Progenitor cell of endocrine pancreas (in vitro differentiated cells): ENCODE measurements at regions not wholly inside any gene's neighbourhood (a gene's known extent, or its start where the extent isn't known, plus 50 kb on each side); places are given as distances from the start of the nearest gene placed in this dataset.

ENCODE experiments used
- DNase-seq: peaks from one replicate; pipeline ENCODE4 v3.0.0; 2021; ENCODE audit warnings: low spot score; ENCODE audit not compliant: unreplicated experiment
- H3K27ac Mint-ChIP-seq: 2 replicates; pipeline ENCODE4 v1.8.0; 2021; ENCODE audit warnings: mild to moderate bottlenecking, moderate library complexity, mixed read lengths
- H3K27me3 Mint-ChIP-seq: 2 replicates; pipeline ENCODE4 v1.8.0; 2021; ENCODE audit warnings: mixed read lengths
- H3K36me3 Mint-ChIP-seq: 2 replicates; pipeline ENCODE4 v1.8.0; 2022; ENCODE audit warnings: mixed read lengths; ENCODE audit not compliant: insufficient read depth
- H3K4me1 Mint-ChIP-seq: 2 replicates; pipeline ENCODE4 v1.8.0; 2021; ENCODE audit warnings: low read depth, mixed read lengths
- H3K4me3 Mint-ChIP-seq: 2 replicates; pipeline ENCODE4 v1.8.0; 2021; ENCODE audit warnings: low read depth, mild to moderate bottlenecking, moderate library complexity, mixed read lengths
- H3K9me3 Mint-ChIP-seq: 2 replicates; pipeline ENCODE4 v1.8.0; 2021; ENCODE audit warnings: low read depth, mixed read lengths
- TF ChIP-seq, protein P1 (sequence below): fragments of 200-600 bp; sonication (generic); IDR thresholded peaks from one replicate; pipeline ENCODE4 v1.5.0; 2021; ENCODE audit warnings: antibody characterized with exemption, mild to moderate bottlenecking; ENCODE audit not compliant: unreplicated experiment

DNA sequence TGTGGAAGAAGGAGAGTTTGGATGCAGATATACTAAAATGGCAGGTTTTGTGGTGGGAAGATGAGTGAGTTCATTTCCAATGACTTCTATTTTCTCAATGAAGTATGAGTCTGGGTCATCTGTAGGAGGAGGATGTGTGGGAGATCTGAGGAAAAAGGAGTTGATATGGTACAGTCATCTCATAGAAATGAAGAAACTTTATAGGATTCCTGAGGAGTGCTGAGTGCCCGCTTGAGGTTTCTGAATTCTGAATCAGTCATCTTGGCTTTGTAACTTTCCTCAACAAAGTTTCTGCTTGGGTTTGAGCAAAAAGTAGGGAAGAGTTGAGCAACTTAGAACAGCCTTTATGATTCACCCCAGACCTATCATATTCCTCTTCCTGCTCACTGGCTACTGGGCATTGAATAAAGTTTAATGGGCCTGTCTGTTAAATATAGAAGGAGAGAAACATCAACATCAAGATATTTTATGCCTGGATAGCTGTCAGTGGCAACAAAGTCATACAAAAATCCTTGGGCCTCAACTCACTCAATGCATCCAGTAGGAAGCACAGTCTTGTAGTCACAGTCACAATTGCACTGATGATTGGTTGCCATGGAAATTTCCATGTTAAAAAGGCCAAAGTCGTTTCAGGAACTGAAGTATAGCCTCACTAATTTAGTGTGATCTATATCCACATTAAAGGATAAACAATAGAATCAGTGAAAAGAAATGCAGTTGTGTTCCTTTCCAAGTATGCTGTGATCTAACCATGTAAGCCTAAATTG is 284.7 kb downstream of the DUSP6 start:
- H3K9me3 Mint-ChIP-seq, result no peaks in the 10 kb centered on the region
- no peaks in the 10 kb centered on the region for H3K36me3 Mint-ChIP-seq
- TF ChIP-seq, protein P1, sequence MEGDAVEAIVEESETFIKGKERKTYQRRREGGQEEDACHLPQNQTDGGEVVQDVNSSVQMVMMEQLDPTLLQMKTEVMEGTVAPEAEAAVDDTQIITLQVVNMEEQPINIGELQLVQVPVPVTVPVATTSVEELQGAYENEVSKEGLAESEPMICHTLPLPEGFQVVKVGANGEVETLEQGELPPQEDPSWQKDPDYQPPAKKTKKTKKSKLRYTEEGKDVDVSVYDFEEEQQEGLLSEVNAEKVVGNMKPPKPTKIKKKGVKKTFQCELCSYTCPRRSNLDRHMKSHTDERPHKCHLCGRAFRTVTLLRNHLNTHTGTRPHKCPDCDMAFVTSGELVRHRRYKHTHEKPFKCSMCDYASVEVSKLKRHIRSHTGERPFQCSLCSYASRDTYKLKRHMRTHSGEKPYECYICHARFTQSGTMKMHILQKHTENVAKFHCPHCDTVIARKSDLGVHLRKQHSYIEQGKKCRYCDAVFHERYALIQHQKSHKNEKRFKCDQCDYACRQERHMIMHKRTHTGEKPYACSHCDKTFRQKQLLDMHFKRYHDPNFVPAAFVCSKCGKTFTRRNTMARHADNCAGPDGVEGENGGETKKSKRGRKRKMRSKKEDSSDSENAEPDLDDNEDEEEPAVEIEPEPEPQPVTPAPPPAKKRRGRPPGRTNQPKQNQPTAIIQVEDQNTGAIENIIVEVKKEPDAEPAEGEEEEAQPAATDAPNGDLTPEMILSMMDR, result no peak
- no peak for DNase-seq
- no peak overlapping the region for H3K4me3 Mint-ChIP-seq
- peaks cover 3% of the 10 kb centered on the region for H3K27me3 Mint-ChIP-seq
- H3K27ac Mint-ChIP-seq, result no peak overlapping the region
- peaks cover 11% of the 10 kb centered on the region for H3K4me1 Mint-ChIP-seq

DNA sequence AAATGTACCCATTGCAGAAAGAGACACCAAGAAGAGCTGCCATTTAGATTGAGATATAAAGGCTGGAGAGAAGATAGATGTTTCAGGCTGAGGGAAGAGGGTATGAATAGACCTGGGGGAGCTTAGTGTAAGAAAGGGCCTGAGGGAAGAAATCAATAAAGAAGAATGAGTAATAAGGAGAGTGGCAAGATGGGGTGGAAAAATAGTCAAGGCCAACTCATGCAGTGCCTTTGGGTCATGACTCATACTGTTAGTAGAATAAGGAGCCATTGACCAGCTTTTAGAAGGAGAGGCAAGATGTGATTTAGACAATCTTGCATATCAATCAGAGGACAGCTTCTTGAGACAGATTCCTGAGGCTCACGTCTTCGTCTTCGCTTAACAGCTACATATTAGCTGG is 287.5 kb downstream of the DUSP6 start:
- Mint-ChIP-seq H3K36me3 (no peaks in the 10 kb centered on the region), H3K4me1 (peaks cover 8% of the 10 kb centered on the region), H3K9me3 (no peaks in the 10 kb centered on the region), H3K4me3 (no peak overlapping the region), H3K27me3 (peaks cover 3% of the 10 kb centered on the region), H3K27ac (no peak overlapping the region)
- no peak for DNase-seq
- TF ChIP-seq, protein P1, result no peak

DNA sequence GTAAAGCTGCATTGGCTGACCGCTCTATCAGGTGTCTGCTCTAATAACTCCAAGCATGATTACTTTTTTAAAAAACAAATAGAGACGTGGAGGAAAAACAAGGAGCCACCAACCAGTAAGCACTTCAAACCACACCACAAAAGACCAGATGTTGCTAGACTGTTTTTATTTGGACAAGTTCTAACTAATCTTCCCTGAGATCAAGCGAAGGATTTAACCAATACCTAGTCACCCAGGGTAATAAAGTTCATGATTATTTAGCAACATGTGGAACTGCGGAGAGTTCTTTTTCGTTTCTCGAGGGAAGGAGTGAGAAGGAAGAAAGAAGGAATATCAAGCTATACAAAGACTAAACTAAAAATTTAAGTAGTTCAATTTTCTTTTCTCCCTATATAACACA is 288.1 kb downstream of the DUSP6 start:
- Mint-ChIP-seq H3K27ac (no peak overlapping the region), H3K4me3 (no peak overlapping the region), H3K27me3 (no peaks in the 10 kb centered on the region), H3K36me3 (no peaks in the 10 kb centered on the region), H3K9me3 (no peaks in the 10 kb centered on the region), H3K4me1 (peaks cover 13% of the 10 kb centered on the region)
- TF ChIP-seq, protein P1, result no peak
- DNase-seq, result no peak

DNA sequence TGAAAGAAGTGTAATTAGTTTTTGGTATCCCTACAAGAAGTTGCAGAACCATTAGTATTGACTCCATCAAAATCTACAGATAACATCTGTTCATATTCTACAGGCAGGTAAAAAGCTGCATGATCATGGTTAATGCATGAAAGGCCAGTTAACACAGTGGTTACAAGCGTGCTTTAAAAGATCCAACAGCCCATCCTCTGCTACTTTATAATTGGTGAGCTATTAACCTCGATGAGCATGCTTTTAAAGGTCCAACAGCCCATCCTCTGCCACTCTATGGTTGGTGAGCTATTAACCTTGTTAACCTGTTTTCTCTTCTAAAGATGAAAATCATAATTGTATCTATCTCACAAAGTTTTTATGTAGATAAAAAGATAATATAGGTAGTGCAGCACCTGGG is 289.3 kb downstream of the DUSP6 start:
- no peaks in the 10 kb centered on the region for H3K27me3 Mint-ChIP-seq
- no peak overlapping the region for H3K4me3 Mint-ChIP-seq
- H3K4me1 Mint-ChIP-seq, result peaks cover 21% of the 10 kb centered on the region
- no peak for DNase-seq
- H3K27ac Mint-ChIP-seq, result no peak overlapping the region
- H3K36me3 Mint-ChIP-seq, result no peaks in the 10 kb centered on the region
- TF ChIP-seq, protein P1, result no peak
- no peaks in the 10 kb centered on the region for H3K9me3 Mint-ChIP-seq

DNA sequence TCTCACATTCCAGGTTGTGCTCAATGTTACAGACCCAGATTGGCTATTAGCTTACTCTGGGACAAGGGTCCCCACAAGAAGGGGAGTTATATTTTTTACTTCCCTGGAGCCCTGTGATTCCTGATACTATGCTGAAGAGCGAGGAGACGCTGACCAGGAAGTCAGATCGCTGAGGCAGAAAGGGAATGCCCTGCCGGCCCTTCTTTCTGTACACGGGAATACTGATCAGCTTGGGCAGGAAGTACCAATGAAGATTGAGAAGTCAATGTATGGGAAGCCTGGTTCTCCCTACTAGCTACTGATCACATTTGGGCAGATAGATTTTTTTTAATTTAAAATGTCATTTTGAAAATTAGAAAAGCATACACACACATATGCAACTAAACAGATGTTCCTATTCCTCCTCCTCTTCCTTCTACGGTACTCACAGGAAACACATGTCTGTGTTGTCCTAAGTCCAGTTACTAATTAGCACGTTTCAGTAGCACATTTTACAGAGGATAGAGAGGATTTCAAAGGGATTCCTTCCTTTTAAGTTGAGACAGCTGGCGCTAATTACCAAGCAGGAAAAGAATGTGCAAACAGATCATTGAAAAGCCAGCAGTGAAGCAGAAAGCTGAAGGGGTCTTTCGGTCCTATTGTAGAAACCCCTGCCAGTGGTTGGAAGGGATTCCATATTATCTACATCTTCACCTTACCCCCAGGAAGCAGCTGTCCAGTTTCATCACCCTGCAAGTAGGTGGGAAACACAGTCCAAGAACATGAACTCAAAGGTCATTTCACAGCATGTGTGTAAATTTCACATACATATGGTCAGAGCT is 292.4 kb downstream of the DUSP6 start:
- H3K27ac Mint-ChIP-seq, result peak overlapping the region; percentile 12
- peaks cover 21% of the 10 kb centered on the region for H3K4me1 Mint-ChIP-seq
- no peaks in the 10 kb centered on the region for H3K27me3 Mint-ChIP-seq
- H3K36me3 Mint-ChIP-seq, result no peaks in the 10 kb centered on the region
- H3K9me3 Mint-ChIP-seq, result no peaks in the 10 kb centered on the region
- DNase-seq, result no peak
- no peak overlapping the region for H3K4me3 Mint-ChIP-seq
- TF ChIP-seq, protein P1, result no peak
